ENCODE measurements at regions not wholly inside any gene's neighbourhood (a gene's known extent, or its start where the extent isn't known, plus 50 kb on each side); places are given as distances from the start of the nearest gene placed in this dataset.

DNA sequence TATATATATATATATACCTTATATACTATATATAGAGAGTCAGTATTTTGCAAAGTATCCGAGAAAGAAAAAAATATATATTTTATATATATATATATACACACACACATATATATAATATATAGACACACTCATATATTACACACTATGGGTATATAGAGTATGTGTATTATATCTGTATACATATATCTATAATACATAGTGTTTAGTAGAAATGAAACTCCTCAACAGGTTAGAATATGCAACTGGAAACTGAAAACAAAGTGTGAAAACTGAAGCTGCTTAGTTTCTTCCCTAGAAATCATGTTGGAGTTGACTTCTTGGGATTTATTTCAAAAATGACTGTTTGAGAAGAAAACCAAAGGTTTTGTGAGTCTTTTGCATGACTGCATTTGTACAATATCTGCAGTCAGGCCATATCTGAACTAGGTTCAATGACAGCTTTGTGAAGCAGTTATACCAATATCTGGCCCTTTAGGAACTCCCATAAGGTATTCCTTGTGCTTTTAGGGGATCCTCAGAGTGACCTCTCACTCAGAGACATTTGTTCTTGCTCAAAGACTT, 284.1 kb downstream of the CASP12 start:
- no peak for TF ChIP-seq CTCF (IDR thresholded peaks at IDR 0.05; ENCODE audit: insufficient read depth, low read depth, low read length)
- TF ChIP-seq EZH2 (IDR thresholded peaks at IDR 0.05; ENCODE audit: insufficient read depth, low read length): no peak
